Fibroblast of mammary gland (primary cell): ENCODE measurements at regions not wholly inside any gene's neighbourhood (a gene's known extent, or its start where the extent isn't known, plus 50 kb on each side); places are given as distances from the start of the nearest gene placed in this dataset.

Source experiments
- DNase-seq: peaks from one replicate; pipeline ENCODE4 v3.0.0-alpha.2; 2010; ENCODE audit warnings: low read depth
- H3K4me3 ChIP-seq: 2 replicates; pipeline ENCODE4 v1.5.1; 2011; ENCODE audit warnings: low read depth, mild to moderate bottlenecking, low read length, moderate library complexity; ENCODE audit not compliant: control insufficient read depth
- CTCF ChIP-seq: conservative IDR thresholded peaks from 2 replicates; pipeline ENCODE4 v1.5.1; 2011; ENCODE audit warnings: low read depth, low read length, inconsistent platforms; ENCODE audit not compliant: control insufficient read depth, insufficient read depth

GRCh38 chr5:175082866-175083590, 358.6 kb downstream of the MSX2 start:
- no peak for DNase-seq
- TF ChIP-seq CTCF: no peak
- no peak overlapping the region for H3K4me3 ChIP-seq

GRCh38 chr5:175082346-175082745, 358.0 kb downstream of the MSX2 start:
- H3K4me3 ChIP-seq: no peak overlapping the region
- no peak for TF ChIP-seq CTCF
- DNase-seq: no peak

- DNase-seq: no peak
- no peak overlapping the region for H3K4me3 ChIP-seq
- no peak for TF ChIP-seq CTCF
Measured at GRCh38 chr5:175079707-175080106, 355.3 kb downstream of the MSX2 start.

GRCh38 chr5:175070283-175070682, 345.9 kb downstream of the MSX2 start:
- H3K4me3 ChIP-seq: no peak overlapping the region
- TF ChIP-seq CTCF: no peak
- DNase-seq: no peak

GRCh38 chr5:175060257-175060656, 335.9 kb downstream of the MSX2 start:
- no peak overlapping the region for H3K4me3 ChIP-seq
- no peak for TF ChIP-seq CTCF
- no peak for DNase-seq

GRCh38 chr5:175059687-175060211, 335.4 kb downstream of the MSX2 start:
- H3K4me3 ChIP-seq: no peak overlapping the region
- no peak for TF ChIP-seq CTCF
- DNase-seq: no peak

- DNase-seq: no peak
- H3K4me3 ChIP-seq: no peak overlapping the region
- no peak for TF ChIP-seq CTCF
Measured at GRCh38 chr5:175056831-175057230, 332.4 kb downstream of the MSX2 start.
